NCI-H2196 treated with DMSO at 0.1 percent for 48 hours (cell line): ENCODE measurements at regions not wholly inside any gene's neighbourhood (a gene's known extent, or its start where the extent isn't known, plus 50 kb on each side); places are given as distances from the start of the nearest gene placed in this dataset.
"Not testable (repeated sequence)": the region's sequence is repeated elsewhere in the genome, so short reads cannot be mapped to it uniquely, and the experiment has no call there.

Experiments
- DNase-seq: peaks from one replicate; lab custom pipeline; 2025; ENCODE audit not compliant: unreplicated experiment; lab: John Stamatoyannopoulos, UW

DNA sequence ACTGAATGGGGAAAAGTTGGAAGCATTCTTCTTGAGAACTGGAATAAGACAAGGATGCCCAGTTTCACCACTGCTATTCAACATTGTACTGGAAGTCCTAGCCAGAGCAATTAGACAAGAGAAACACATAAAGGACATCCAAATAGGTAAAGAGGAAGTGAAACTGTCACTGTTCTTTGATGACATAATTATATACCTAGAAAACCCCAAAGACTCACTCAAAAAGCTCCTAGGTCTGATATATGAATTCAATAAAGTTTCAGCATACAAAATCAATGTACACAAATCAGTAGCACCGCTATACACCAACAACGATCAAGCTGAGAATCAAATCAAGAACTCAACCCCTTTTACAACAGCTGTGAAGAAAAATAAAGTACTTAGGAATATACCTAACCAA lies 157.3 kb upstream of the DDHD1 start:
- DNase-seq: no peak

DNA sequence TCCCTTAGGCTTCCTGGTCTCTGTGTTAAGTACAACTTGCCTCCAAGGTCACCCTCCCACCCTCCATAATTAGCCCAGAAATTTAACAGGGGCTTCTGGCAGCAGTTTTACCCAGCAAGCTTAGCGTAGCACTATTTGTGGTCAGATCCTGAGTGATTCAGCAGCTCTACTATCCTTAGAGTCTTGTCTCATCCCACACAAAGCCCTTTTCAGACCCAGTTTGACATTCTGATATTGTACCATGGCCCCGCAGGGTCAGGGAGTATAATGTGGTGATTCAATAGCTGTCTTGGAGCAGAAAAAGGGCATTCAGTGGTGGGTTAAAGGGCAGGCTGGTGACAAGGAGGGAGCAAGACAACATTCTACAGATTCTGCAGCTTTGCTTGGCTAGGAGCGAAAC lies 153.8 kb upstream of the DDHD1 start:
- no peak for DNase-seq

DNA sequence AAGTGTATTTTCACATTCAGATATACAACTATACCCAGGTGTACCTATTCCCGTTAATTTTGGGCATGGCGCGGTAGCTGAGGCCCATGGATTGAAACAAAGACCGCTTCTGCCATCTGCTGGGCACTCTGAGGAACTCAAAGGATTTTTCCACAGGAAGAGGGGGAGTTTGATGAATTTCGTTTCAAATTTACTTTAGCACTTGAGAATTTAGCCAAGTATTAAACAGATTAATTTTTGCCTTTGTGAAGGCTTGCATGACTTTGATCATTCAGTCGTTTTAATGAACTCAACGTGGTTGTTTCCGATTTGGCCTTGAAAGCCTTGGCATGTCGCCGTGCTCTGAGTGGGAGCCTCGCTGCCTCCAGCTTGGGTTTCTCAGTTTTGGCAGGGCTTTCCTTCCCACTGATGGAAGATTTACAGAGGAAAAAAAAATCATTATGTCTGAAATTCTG lies 153.2 kb upstream of the DDHD1 start:
- DNase-seq: peak; percentile 22

DNA sequence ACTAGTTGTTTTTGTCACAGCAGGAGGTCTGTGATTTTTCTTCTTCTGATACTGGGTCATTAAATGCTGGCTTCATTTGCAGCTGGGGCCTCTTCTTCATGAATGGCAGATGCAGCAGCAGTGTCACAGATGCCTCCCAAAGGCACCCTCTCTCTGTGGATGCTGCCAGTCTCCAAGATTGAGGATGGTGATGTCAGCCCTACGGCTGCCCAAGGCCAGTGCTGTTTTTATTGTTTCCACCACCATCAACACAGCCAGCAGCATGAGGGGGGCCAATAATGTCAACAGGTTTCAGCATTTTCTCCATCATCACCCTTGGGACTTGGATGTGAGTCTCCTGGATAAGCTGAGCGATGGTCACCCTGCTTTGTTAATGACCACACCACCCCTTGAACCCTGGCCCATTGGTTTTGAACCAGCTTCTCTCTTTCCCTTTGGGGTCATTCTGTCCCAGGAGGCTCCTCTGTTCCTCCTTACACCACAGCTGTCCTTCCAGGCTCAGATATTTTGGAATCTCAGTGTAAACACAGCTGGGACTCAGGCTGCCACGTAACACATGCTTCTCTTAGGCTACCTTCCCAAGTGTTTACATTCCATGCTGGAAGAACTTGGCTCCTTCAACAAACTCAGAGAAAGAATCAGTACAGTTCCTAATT lies 151.7 kb upstream of the DDHD1 start:
- no peak for DNase-seq

DNA sequence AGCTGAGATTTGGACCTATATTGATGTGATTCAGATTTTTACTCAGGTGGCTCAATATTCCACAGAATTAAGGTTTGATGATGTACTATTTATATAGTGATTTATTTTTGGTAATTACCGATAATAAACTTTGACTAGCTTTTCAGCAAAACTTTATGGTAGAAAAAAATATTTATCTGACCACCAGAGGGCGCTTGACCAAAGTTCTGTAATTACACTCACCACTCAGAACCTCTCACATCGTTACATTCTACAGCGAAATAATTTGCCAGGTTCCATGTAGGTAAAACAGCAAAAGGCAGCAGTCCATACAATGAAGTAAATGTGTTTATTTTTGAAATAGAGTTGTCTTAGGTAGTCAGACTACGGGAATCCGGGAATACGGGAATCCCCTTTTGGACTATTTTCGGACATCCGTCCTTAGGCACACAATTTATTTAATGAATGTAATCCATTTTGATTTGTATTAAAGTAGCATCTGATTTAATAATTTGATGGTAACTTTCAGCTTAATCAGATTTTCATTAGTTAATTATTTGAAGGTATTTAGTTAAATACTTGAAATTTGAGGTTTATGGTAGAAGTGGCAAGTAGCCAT lies 143.0 kb upstream of the DDHD1 start:
- DNase-seq: peak; percentile 8

DNA sequence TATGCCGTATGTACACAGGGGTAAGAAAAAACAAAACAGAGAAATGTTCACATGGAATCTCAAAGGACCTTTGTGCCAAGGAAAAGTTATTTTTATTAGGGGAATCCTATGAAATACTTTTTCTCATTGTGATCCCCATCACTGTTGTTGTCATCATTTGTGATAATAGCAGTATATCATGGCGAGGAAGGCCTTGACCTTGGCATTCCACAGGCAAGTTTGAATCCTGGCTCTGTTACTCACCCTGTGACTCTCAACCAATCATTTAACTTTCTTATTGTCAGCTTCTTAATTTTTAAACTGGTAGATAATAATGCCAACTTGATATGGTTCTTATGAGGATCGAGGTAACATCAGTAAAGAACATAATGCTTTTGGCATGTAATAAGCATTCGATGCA lies 142.2 kb upstream of the DDHD1 start:
- no peak for DNase-seq

DNA sequence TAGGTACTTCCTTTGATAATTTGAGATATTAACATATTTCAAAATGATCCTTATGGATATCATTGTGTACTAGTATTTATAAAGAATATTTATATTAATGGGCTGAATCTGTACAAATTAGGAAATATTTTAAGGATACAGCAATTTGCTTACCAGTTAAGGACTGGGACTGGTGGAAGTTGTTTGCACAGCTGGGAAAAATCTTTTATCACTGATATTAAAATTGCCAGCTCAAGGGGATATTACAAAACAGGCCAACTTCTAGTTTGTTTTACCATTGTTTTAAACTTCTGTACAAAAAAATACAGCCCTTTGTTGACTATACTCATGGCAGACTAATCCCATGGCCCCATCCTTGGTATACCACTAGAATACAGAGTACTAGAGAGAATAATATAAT lies 133.2 kb upstream of the DDHD1 start:
- DNase-seq: no peak

DNA sequence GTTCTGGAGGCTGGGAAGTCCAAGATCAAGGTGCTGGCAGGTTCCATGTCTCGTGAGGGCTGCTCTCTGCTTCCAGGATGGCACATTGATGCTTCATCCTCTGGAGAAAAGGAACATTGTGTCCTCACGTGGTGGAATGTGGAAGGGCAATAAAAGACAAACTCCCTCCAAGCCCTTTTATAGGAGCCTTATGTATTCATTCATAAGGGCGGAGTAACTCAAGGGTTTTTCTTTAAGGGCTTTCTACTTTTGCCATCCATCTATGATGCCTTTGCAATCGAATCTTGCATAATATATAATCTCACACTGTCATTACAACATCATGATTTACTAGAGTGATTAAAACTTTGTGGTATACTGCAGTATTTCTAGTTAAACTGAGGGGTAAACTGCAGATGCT lies 132.7 kb upstream of the DDHD1 start:
- no peak for DNase-seq

DNA sequence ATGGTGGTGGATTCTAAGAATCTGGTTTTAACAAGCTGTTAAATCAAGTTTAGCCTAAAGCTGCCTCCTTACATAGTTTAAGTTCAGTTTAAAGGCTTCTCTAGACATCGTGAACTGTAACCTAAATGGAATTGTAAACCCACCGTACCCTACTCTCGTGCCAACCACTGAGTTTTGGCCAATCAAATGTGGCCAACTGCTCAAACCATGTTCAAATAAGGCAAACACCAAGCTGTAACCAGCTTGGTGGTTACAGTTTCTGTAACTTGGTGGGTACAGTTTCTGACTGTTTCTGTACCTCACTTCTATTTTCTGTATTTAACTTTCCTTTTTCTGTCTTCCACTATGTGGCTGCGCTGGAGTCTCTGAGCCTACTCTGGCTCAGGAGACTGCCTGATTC lies 131.9 kb upstream of the DDHD1 start:
- no peak for DNase-seq

DNA sequence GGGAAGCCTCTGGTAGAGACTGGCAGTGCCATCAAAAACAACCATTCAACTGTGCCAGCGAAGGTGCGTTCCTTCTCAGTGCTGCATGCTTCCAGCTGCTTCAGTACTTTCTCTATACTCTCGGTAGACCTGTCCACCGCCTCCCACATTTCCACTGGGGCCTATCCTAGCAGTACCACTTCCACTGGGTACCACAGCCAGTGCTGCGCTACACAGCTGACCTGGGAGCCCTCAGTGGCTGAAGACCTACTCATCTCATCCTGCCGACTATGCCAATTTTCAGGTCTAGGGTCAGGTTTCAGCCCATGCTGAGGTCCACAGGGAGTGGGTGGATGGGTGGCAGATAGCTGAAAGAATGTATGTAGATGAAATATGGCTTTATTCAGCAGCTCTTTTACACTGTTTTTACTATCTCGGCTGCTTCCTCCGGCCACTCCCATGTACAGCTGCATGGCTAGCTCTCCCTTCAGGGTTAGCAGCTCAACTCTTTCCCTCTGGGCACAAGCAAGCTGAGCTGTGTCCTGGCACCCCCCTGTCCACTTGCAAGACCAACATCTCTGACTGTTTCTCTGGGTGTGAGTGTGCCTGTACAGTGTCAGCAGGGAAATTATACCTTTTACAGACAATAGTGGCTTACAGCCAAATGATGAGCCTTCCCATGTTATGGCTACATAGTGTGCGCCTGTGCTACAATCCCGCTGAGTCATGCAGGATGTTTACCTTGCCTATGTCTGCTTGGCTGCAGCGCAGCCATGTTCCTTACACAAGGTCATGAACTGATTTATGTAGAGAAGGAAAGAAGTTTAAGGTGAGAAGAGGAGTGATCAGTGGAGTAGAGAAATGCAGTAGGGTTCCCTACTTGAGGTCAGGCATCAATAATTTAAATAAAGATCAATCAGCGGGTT lies 125.7 kb upstream of the DDHD1 start:
- DNase-seq: no peak

DNA sequence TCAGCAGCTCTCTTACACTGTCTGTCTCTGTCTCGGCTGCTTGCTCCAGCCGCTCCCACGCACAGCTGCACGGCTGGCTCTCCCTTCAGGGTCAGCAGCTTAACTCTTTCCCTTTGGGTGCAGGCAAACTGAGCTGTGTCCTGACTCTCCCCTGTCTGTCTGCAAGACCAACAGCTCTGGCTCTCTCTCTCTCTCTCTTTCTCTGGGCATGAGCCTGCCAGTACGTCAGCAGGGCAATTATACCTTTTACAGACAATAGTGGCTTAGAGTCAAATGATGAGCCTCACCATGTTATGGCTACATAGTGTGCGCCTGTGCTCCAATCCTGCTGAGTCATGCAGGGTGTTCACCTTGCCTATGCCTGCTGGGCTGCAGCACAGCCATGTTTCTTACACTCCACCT lies 120.5 kb upstream of the DDHD1 start:
- DNase-seq: no peak

DNA sequence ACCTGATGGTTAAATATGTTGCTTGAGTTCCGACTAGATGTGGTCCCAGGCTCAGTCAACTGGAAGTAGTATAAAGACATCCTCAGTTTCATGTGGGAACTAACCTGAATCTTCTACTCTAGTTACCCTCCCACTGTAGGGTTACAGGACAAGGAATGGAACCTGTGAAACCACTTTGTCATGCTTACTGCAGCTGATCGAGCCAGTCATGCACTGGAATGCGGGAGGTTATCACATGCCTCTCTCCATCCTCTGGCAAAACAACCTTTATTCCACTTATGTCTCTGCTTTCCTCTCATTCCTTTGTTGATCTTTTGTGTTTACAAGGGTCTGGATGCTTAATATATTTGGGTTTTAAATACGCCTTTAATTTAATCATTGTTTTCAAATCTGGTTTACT lies 111.9 kb upstream of the DDHD1 start:
- no peak for DNase-seq

DNA sequence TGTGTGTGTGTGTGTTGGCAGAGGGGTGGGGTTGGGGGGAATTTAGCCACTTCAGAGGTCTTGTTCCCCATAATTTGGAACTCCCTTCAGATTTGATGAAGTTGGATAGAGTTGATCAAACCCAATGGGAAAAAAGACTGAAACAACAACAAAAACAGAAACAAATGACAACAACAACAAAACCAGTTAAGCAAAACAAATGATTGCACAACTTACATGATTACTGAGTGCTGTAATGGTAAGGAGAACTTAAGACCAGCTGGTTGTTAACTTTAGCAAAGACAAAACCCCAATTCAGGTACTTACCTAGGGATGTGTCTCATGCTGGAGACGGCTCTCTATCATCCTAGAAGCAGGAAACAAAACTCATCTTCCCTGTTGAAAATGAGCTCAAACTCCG lies 107.8 kb upstream of the DDHD1 start:
- DNase-seq: no peak

DNA sequence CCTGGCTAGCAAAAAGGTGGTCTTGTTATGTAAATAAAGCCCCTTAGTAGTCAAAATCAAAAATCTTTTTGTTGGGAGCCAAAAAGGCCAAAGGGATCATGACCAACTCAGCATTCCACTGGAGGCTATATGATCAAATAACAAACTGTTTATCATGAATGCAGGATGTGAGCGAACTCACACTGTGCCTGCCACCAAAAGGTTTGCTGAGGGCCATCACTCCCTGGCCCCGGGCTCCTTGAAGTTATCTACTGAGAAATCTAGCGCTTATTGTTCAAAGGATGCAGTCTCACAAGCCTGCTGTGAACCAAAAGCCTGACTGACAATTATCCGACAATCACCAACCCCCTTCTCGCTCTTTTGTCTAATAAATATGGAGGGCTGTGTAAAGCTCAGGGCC lies 107.2 kb upstream of the DDHD1 start:
- DNase-seq: no peak

DNA sequence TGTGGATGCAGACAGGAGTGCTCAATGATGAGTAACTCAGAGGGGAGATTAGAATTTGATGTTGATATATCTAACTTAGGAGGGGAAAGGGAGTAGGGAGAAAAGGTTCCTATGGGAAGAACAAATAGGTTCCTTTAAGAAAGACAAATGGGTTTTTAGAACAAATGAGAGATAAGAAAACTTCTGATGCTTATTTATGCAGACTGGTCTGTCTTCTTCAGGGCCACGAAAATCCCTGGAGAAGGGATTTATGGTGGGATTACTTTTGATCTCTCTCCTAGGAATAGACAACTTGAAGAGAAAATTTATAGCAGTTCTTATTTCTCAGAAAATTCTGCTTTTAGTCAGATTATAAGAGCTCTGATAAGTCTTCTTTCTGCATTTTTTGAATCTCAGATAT lies 99.0 kb upstream of the DDHD1 start:
- DNase-seq: no peak

DNA sequence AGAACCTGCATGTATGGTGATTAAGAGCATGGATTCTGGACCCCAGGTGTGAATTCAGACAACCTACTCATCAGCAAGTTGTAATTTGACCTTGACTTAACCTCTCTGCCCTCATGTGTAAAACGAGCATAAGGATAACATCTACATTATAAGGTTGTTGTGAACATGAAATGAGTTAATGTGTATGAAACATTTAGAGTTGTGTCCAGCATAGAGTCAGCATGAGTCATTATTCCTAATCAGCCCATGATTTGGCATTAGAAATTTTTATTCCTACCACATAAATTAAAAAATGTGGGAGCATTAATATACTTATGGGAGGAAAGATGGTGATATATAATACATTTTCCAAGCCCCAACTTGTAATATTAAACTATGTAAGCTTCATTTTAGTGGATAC lies 95.9 kb upstream of the DDHD1 start:
- DNase-seq: no peak

DNA sequence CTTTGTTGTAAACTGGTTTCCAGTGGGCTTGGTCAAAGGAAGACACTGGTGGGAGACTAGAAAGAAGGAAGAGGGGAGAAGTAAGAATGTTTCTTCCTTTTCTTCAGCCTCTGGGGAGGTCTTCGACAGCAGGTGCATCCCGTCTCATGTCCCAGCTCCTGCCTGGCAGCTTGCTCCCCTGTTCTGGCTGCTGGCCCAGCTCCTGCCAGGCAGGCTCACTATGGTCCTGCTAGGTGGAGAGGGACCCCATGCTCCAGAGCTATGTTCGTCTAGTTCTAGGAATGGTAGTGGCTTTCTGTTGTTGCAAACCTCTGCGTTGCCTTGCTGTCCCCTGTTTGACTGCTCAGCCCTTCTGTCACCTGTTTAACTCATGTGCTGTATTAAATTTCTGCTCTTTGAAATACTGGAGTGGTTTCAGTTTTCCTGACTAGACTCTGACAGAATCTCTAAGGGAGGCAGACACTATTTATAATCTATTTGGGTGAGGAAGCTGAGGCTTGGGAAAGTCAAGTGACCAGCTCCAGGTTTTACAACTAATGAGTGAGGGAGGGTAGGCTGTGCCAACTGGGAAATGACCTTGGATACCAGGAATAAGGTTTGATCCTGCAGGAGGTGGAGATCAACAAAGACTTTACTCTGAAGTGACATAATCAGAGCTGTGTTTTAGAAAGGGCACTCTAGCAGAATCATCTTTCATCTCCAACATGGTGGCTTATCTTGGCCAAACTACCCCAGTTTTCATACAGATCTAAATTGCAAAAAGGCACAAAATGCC lies 94.7 kb upstream of the DDHD1 start:
- DNase-seq: no peak

DNA sequence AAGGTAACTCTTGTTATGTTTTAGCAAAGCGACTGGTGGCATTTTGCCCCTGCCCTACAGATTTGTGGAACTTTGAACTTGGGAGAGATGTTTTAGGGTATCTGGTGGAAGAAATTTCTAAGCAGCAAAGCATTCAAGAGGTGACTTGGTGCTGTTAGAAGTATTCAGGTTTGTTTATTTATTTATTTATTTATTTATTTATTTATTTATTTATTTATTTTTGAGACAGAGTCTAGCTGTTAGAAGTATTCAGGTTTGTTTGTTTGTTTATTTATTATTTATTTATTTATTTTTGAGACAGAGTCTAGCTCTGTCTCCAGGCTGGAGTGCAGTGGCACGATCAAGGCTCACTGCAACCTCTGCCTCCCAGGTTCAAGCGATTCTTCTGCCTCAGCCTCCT lies 89.8 kb upstream of the DDHD1 start:
- not testable (repeated sequence) for DNase-seq

DNA sequence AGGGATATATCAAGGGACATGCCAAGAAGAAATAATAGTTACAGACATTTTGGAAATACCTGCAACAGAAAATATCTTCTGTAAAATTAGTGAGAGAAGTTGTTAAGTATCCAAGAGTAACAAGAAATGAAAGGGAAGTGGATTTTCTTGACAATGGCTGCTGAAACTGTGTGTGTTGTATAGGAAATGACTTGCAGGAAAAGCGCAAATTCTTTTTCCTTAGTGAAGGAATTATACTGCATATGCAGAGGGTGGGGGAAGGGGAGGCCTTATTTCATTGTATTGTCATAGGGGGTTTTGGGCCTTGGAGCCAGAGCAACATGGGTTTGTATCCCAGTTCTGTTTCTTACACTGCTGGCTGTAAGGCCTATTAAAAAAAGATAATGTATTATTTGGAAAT lies 84.4 kb upstream of the DDHD1 start:
- no peak for DNase-seq

DNA sequence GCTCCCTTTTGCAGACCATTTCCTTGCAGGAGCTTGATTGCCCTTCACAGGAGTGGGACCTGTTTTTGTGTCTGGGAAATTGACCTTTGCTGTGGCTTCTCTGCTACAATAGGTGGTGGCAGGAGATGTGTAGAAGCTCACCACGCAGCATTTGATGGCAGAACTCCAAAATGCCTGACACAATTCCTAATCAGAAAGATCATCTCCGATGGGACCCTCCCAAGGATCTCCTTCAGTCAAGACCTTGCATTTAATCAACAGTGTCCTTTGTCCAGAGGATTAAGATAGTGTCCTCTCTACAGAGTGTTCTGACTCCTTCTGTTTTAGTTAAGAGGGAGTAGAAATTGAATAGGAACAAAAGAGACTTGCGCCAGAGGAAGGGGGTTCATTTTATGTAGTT lies 83.6 kb upstream of the DDHD1 start:
- DNase-seq: no peak

DNA sequence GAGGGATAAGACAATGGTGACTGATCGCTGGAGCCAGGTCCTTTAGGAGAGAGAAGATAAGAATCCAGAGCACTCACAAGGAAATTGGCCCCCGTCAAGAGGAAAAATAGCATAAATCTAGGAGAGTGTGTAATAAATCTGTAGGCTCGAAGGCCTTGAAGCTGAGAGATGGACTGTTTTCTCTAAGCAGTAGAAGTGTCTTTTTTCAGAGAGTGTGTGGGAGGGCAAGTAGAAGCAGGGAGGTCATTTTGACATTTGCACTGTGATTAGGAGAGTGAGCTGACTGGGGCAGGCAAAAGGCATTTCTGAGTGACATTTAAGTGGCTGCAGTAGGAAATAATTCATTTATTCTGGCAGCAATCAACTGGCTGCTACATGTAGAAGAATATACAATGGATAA lies 78.0 kb upstream of the DDHD1 start:
- no peak for DNase-seq
